ENCODE measurements at regions not wholly inside any gene's neighbourhood (a gene's known extent, or its start where the extent isn't known, plus 50 kb on each side); places are given as distances from the start of the nearest gene placed in this dataset.
A peak's percentile ranks its signal among the peaks of the same experiment; 100 is the strongest.

- H3K27me3 Mint-ChIP-seq (ENCODE audit: unreplicated experiment): peaks cover 5% of the 10 kb centered on the region
- H3K9me3 Mint-ChIP-seq (ENCODE audit: unreplicated experiment): no peaks in the 10 kb centered on the region
- no peak overlapping the region for H3K4me3 Mint-ChIP-seq (ENCODE audit: unreplicated experiment)
- H3K36me3 Mint-ChIP-seq (ENCODE audit: unreplicated experiment): no peaks in the 10 kb centered on the region
- no peak overlapping the region for H3K27ac Mint-ChIP-seq (ENCODE audit: unreplicated experiment)
- H3K4me1 Mint-ChIP-seq (ENCODE audit: low read depth, unreplicated experiment): no peaks in the 10 kb centered on the region
- peak; percentile 35 for TF ChIP-seq CTCF (IDR thresholded peaks at IDR 0.05; ENCODE audit: partially characterized antibody, unreplicated experiment)
- peak; percentile 76 for DNase-seq
Observed at GRCh38 chr18:50507120-50507590, 52.7 kb upstream of the MAPK4 start.

DNA sequence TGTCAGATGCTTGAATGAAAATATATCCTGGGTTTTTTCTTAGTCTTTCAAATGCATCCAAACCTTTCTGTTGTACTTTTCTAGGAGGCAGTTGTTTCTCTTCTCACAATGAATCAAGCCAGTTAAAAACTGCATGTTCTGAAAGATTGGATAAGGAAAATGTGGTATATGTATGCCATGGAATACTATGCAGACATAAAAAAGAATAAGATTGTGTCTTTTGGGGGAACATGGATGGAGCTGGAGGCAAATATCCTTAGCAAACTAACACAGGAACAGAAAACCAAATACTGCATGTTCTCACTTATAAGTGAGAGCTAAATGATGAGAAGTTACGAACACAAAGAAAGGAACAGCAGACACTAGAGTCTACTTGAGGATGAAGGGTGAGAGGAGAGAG, 51.7 kb upstream of the MAPK4 start:
- Mint-ChIP-seq H3K4me3 (ENCODE audit: unreplicated experiment) (no peak overlapping the region), H3K36me3 (ENCODE audit: unreplicated experiment) (no peaks in the 10 kb centered on the region), H3K9me3 (ENCODE audit: unreplicated experiment) (no peaks in the 10 kb centered on the region), H3K27ac (ENCODE audit: unreplicated experiment) (no peak overlapping the region), H3K27me3 (ENCODE audit: unreplicated experiment) (peaks cover 5% of the 10 kb centered on the region), H3K4me1 (ENCODE audit: low read depth, unreplicated experiment) (no peaks in the 10 kb centered on the region)
- no peak for DNase-seq
- TF ChIP-seq CTCF (IDR thresholded peaks at IDR 0.05; ENCODE audit: partially characterized antibody, unreplicated experiment): no peak

- H3K4me1 Mint-ChIP-seq (ENCODE audit: low read depth, unreplicated experiment): no peaks in the 10 kb centered on the region
- H3K27me3 Mint-ChIP-seq (ENCODE audit: unreplicated experiment): peaks cover 5% of the 10 kb centered on the region
- no peak overlapping the region for H3K27ac Mint-ChIP-seq (ENCODE audit: unreplicated experiment)
- DNase-seq: no peak
- no peaks in the 10 kb centered on the region for H3K9me3 Mint-ChIP-seq (ENCODE audit: unreplicated experiment)
- H3K4me3 Mint-ChIP-seq (ENCODE audit: unreplicated experiment): no peak overlapping the region
- TF ChIP-seq CTCF (IDR thresholded peaks at IDR 0.05; ENCODE audit: partially characterized antibody, unreplicated experiment): no peak
- no peaks in the 10 kb centered on the region for H3K36me3 Mint-ChIP-seq (ENCODE audit: unreplicated experiment)
Observed at GRCh38 chr18:50509012-50509411, 50.9 kb upstream of the MAPK4 start.

Data from glutamatergic neuron (in vitro differentiated cells).